GM21367 (cell line): ENCODE measurements at regions not wholly inside any gene's neighbourhood (a gene's known extent, or its start where the extent isn't known, plus 50 kb on each side); places are given as distances from the start of the nearest gene placed in this dataset.

ENCODE experiments used
- ATAC-seq: cut with Tn5 transposase; IDR thresholded peaks from one replicate; pipeline ENCODE4 v1.9.1; 2021; ENCODE audit not compliant: unreplicated experiment

DNA sequence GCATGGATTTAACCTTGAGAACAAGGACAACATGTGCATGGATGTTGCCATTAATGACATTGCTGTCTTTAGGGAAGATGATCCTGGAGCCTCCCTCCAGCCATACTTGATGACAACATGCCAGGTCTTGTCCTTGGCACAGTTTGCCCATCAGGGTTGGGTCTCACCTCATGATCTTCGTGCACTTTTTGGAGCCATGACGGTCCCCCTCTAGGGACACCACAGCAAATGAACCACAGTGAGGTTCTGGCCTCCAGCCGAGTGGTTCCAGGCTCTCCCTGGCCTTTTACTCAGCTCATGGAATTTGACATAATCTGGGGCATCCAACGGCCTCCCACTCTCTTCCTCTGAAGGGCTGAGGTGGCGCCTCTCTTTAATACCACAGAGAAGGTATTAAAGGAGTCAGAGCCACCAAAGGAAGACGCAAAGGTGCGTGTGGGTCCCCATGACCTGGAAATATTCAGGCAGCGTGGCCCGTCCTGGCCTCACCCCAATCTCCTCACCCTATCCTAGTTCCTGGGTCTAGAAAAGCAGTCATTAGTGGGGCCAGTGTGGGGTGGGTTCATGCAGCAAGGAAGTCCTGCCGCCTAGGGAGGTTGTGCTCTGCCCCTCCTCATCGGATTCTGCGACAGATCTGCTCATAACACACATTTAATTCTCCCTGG is 184.8 kb downstream of the CXCL12 start:
- no peak for ATAC-seq

DNA sequence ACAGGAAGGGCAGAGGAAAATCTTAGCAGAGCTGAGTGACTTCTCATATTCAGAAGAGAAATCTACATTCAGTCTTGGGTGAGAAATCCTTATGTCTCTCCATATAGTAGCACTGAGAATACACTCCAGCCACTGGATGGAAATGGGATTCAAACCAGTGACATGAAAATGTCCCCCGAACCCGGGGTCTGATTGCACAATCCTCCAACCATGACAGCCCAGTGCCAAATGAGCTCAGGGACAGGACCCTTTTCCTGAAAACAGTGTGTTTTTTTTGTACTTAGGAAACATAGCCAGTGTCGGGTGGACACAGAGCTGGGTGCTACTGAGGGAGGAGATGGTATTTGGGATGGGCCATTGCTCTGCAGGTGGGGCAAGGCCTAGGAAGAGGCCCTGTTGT is 185.6 kb downstream of the CXCL12 start:
- ATAC-seq, result no peak

DNA sequence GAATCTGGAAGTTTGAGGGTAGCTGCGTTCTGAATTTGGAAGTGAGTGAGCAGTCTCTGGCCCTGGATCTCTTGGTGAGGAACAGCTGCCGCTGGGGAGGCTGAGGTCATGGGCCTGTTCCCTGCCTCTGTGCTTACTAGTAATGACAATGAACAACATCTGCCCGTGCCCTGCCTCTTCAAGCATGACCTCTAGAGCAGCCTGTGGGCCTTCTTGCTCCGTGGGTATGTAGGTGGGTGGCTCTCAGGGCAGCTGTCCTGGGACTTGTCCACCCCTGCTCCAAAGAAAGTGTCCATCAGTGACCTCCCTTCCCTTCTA is 186.2 kb downstream of the CXCL12 start:
- ATAC-seq, result no peak

DNA sequence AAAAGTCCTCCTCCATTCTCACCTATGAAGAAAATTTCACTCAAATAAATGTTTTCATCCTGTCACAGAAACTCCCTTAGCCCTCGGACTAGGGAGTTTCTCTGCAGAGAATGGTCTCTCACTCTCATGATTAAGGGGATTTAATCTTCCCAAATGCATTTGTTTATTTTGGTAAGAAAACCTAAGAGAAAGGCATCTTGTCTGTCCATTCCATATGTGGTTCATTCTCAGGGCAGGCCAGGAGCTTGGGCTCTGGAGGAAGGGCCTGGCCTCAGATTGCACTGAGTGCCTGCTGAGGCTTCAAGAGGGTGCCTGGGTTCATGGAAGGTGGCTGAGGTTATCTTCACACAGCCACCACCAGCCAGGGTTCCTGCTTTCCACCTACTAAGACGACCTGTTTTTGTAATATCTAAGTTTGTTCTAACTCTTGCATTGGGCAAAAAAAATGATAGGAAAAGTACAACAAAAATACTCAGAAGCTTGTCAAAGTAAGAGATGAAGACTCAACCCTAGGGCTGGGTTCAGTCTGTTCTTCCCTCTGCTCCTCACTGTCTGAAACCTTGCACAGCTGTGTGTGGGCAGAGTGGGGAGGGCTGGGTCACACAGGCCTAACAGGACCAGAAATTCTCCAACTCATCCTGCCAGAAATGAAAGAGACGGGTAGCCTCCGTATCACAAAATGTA is 186.7 kb downstream of the CXCL12 start:
- ATAC-seq, result no peak

DNA sequence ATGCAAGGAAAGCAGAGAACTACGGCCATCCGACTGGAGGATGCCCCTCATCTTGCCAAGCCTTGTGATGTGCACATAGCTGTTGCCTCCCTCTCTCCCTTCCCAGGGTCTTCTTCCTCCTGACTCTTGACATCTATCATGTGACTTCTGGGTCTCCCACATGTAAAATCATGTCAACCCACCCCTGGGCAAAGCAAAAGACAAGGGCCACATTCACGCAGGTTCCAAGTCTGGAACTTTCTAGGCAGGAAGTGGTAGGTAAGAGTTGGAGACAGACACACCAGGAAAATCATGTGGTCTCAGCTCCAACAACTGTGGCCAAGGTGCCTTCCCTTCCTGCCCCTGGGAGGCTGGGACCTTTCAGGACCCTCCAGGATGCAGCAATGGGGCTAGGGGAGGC is 187.3 kb downstream of the CXCL12 start:
- no peak for ATAC-seq

DNA sequence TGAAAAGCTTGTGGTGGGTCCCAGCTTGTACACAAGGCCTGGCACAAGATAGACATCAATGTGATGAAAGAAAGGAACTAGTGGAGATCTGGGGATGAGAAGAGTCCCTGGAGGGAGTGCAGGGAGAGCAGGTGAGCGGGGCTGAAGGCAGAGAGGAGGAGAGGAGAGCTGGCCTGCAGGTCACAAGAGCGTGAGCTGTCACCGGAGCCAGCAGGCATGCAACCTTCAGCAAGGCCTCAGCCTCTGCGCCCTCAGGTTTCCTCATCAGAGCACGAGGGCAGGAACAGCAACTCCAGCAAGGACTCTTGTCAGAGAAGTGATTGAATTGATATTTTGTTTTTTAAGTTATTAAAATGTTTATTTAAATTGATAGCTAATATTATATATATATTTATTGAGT is 188.6 kb downstream of the CXCL12 start:
- no peak for ATAC-seq

DNA sequence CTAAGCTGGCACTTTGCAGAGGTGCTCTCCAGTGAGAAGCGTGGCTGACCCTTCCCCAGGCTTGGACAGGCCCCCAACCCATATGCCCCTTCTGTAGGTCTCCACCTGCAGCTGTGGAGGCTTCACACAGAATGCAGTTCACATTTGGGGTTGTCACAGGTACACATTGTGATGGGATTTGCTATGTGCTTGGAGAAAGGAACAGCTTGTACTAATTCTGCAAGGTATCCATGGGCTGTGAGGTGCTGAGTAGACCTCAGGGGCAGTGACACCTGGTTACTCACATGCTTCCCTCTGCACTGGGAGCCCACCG is 188.9 kb downstream of the CXCL12 start:
- no peak for ATAC-seq

DNA sequence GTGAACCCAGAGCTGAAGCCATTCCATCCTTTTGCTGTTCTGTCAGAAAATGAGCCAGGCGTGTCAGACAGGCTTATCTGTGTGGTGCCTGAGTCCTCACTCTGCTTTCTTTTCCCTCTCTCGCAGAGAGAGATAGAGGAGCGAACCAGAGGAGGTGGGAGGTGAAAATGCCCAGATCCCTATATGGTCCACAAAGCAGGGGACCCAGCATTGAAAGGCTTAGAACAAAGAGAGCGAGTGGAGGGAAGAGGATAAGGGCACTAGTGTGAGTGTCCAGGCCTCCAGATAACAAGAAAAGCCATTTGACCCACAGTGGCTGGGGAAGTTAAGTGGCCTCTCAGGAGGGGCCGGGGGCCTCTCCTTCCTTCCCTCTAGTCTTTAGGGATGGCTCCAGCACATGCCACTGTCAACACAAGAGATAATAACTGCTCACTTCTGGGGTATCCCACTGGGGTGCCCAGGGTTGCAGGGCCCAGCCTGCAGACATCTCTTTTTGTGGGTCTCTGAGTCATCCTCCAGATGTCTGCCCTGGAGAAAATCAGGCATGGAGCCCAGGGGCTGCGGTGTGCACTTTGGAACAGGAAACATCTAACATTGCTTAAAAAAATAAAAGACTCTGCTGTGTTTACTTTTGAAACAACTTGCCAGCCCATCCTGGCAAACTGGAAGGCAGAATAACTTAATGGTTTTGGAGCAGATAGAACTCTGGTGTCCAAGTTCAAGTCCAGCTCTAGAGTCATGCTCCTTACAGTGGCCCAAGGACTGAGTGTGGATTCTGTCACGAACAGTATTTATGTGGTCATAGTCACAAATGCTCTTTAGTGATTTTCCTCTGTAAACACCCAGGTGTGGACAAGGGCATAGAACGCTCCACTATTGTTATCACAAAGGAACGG is 189.5 kb downstream of the CXCL12 start:
- ATAC-seq, result no peak

DNA sequence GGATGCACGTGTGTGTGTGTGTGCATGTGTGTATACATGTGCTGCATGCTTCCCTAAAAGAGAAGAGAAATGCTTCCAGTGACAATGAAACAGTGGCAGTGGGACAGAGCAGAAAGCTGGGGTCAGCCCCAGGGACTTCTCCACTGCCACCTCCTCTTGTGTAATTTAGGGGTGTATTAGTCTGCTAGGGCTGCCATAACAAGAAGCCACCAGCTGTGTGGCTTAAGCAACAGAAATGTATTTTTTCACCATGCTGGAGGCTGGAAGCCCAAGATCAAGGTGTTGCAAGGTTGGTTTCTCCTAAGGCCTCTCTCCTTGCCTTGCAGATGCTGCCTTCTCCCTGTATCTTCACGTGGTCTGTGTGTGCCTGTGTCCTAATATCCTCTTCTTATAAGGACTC is 190.5 kb downstream of the CXCL12 start:
- no peak for ATAC-seq

DNA sequence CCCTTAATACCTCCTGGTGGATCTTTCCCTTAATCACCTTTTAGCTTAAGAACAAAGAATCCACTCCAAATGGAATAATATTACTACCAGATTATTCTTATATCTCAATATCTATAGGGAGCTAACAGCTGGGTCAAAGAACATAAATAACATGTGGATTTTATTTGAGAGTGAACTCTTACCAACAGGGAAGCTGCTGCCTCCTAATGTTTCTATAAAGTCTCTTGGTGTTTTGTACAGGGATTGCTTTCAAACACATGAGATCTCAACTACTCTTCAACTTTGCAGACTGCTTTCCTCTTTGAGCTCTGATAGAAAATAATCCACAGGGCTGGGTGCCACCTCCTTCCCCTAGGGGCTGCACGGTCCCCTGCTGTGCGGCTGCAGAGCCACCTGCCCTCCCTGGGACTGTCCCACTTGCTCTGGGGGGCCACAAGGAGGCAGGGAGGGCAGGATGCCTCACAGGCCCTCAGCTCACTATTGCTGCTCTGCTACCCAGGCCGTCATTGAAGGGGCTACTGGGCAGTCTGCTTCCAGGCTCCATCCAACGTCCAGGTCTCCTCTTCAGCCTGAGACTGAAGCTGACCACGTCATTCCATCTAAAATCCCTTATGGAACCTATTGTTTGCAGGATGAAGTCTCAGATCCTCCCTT is 191.2 kb downstream of the CXCL12 start:
- no peak for ATAC-seq

DNA sequence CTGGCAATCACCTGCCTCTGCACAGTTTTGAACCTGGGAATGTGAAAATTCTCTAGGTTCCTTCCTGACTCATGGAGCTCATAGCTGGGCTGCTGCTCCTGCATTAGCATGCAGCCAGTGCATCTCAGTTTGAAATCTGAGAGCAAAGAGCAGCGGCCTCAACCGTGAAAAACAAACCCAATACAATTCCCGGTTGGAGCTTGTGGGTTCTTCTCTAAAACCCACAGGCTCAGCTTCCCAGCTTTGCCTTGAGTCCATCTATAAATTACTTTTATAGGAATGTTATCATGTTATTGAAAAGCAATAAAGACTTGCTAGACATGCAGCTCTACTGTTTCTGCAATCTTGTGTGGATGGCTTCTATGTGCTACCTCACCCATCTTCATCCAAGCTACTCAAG is 191.7 kb downstream of the CXCL12 start:
- ATAC-seq, result no peak

DNA sequence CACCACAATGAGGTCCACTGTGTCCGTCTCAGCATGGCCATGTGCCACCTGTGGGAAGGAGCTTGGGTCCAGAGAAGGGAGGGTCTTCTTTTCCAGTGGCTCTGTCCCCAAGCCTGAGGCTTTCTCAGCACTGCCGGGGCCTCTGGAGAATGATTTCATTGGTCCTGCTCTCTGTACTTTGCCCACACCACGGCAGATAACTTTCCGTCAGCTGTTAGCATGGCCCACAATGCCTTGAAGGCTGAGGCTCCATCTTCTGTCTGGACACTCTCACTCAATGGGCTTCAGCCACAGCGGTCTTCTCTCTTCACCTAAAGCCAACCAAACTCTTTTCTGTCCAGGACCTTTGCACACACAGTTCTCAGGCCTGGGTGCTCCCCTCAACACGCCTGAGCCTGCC is 192.5 kb downstream of the CXCL12 start:
- no peak for ATAC-seq

DNA sequence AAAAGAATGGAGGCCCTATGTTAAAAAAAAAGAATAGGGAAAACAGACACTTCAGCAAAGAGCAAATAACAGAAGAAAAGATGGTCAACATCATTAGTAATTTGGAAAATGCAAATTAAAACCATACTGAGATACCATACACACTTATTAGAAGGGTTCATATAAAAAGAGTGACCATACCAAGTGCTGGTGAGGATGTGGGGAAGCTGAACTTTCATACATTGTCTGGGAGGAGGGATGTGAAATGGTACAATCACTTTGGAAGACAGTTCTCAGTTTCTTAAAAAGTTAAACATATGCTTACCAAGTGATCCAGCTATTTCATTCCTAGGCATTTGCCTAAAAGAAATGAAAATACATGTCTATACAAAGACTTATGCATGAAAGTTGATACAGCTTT is 194.4 kb downstream of the CXCL12 start:
- ATAC-seq, result no peak

DNA sequence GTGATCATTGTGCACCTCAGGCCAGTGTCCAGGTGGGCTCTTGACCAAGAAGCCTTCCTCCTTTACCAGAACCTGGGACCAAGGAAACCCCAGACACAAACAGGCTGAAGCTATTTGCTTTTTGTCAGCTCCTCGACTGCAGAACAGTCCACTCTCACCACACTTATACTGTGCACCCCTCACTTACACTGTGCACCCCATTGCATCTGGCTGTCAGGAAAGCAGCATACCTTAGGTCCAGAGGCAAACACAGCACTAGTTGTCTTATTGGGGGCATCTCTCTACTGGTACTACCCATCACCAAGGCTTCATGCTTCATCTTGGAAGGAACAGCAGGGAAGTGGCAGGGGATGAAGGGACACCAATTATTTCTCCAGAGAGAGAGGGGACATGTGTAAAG is 198.1 kb downstream of the CXCL12 start:
- no peak for ATAC-seq

DNA sequence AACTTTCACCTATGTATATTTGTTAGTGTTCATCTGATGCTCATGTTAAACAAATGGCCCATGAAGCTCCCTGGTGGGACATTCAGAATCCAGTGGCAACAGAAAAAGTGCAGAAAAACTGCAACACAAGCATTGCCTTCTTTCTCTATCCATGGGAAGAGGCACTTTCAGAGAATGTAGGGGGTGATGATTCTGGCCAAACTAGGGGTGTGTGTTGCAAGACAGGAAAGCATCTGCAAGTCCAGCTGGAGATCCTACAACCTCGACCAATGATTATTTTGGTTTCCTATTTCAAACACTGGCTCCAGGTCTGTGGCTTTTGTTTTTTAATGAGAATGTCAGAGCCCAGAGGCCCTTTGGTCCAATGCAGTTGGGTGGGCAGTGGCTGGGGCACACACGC is 198.7 kb downstream of the CXCL12 start:
- no peak for ATAC-seq

DNA sequence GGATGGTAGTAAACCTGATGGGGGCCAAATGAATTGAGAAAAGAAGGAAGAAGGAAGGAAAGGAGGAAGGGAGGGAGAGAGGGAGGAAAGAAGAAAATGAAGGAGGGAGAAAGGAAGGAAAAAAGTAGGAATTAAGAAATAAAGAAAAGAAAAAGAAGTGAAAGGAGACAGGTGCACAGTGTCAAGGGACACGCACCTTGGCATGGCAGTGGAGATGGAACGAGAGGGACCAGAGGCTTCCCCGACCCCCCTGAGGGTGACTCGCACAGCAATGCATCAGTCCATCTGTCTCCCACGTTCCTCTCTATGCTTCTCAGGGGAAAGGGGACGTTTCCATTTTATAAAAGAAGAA is 199.6 kb downstream of the CXCL12 start:
- no peak for ATAC-seq

DNA sequence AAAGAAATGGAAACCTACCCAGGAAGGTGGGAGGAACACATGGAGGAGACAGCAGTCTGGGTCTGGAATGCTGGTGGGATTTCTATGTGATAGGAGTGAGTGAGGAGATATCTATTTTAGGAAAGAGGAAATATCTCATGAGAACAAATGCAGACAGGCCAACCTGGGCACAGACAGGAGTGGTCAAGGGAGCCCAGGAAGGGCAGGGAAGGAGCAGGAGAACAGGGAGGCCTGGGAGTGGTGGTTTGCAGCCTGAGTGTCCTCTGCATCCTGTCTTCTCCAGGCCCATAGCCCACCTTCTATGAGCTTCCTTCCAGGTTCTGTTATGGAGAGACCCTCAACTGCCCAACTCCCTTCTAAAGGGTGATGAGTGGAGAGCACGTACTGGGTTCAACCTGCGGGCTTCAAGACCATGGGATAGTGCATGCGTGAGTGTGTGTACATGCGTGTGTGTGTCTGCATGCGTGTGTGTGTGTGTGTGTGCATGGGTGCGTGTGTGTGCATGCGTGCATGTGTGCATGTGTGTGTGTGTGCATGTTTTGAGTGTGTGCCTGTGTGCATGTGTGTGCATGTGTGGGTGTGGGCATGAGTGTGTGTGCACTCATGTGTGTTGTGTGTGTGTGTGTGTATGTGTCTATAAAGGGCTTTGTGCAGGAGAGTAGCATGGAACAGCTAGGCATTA is 200.1 kb downstream of the CXCL12 start:
- ATAC-seq, result no peak

DNA sequence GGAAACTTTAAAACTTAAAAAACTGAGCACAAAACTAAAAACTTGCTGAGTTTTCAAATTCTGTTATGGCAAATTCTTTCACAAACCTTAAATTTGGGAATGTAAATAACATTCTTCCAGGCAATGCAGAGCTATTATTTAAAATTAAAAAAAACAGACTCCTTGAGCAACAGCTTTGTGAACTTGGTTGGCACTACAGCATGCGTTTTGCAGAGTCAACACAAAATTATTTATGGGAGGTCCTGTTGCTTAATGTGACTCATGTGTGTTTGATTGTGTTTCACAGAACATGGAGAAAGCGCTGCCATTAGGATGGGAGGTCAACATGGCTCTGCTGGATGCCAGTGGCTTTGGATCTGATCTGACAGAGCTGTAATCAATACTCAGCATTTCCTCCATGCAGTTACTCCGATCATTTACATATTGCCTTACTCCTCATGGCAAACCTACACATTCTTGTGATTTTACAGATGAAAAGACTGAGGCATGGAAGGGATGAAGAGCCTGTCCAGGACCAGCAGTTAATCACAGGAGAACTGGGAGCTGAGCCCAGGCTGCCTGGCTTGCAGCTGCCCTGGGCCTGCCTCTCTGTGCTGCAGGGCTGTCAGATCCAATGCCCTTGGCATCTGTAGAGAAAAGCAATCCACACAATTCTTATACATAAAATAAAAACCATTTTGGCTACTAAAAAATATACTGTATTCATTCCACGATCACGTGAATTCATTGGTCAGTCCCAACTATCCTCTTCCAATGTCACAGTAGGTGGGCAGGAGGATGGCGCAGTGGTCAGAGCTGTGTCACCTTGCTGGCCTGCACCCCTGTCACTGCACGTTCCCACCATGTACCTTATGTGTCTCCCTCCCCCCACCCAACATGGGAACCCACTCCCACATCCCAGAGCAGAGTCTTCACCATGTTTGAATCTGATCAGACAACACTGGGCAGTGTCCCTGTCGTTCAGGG is 200.9 kb downstream of the CXCL12 start:
- no peak for ATAC-seq

DNA sequence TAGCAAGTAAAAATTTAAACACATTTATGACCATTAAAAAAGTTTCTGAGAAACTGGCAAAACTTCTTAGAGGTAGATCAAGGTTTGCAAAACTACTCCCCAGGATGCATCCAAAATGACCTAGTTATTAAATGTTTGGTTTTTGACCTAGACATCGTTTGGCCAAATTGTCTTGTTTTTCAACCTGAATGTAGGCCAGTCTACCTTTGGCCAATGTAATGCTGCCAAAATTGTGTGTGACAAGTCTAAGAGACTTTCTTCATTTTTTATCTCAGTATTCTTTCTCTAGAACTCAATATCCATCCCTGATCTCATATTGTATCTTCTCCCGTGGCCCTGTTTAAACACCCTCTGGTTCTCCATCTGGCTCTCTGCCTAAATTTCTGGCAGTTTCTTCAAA is 202.0 kb downstream of the CXCL12 start:
- no peak for ATAC-seq
